ENCODE measurements at regions not wholly inside any gene's neighbourhood (a gene's known extent, or its start where the extent isn't known, plus 50 kb on each side); places are given as distances from the start of the nearest gene placed in this dataset.

- Histone ChIP-seq H3K4me3 (no peak overlapping the region), H3K27ac (no peak overlapping the region)
- no peak for DNase-seq (ENCODE audit: low spot score)
- no peak for TF ChIP-seq CTCF (IDR thresholded peaks at IDR 0.05)
These were observed 78.7 kb upstream of the SLC25A26 start for GRCh38 chr3:66142079-66142478.

GRCh38 chr3:66140743-66141372 lies 79.9 kb upstream of the SLC25A26 start:
- no peak for TF ChIP-seq CTCF (IDR thresholded peaks at IDR 0.05)
- Histone ChIP-seq H3K27ac (no peak overlapping the region), H3K4me3 (no peak overlapping the region)
- DNase-seq (ENCODE audit: low spot score) = no peak

GRCh38 chr3:66140106-66140505 lies 80.7 kb upstream of the SLC25A26 start:
- no peak for DNase-seq (ENCODE audit: low spot score)
- Histone ChIP-seq H3K4me3 (no peak overlapping the region), H3K27ac (no peak overlapping the region)
- no peak for TF ChIP-seq CTCF (IDR thresholded peaks at IDR 0.05)

GRCh38 chr3:66139415-66139814 lies 81.4 kb upstream of the SLC25A26 start:
- DNase-seq (ENCODE audit: low spot score) = no peak
- no peak overlapping the region for H3K4me3 ChIP-seq
- no peak for TF ChIP-seq CTCF (IDR thresholded peaks at IDR 0.05)
- no peak overlapping the region for H3K27ac ChIP-seq

- DNase-seq (ENCODE audit: low spot score) = no peak
- TF ChIP-seq CTCF (IDR thresholded peaks at IDR 0.05) = peak; percentile 78
- no peak overlapping the region for H3K4me3 ChIP-seq
- H3K27ac ChIP-seq = no peak overlapping the region
These were observed 82.2 kb upstream of the SLC25A26 start for GRCh38 chr3:66138336-66139313.

GRCh38 chr3:66136597-66136996 lies 84.2 kb upstream of the SLC25A26 start:
- TF ChIP-seq CTCF (IDR thresholded peaks at IDR 0.05) = no peak
- Histone ChIP-seq H3K4me3 (no peak overlapping the region), H3K27ac (no peak overlapping the region)
- no peak for DNase-seq (ENCODE audit: low spot score)

Measured in coronary artery (tissue), 2 donors.